ENCODE measurements at regions not wholly inside any gene's neighbourhood (a gene's known extent, or its start where the extent isn't known, plus 50 kb on each side); places are given as distances from the start of the nearest gene placed in this dataset.

DNA sequence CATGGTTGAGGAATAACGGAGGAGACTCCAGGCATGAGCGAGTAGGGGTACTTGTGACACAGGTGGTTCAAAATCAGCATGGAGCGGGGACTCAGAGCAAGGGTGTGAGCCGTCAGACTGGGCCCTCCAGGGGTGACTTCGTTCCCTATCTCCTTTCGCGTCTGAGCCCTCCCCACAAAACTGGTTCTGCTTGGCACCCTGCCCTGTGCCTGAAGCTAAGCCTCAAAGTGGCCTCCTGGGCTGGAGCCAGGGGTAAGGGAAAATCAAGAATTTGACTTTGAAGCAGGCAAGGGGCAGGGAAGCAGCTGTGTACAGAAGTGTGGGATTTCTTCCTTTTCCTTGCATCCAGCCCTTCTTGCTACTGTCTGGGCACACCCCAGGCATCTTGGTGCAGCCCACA lies 331.5 kb upstream of the AJAP1 start:
- TF ChIP-seq, protein P1, sequence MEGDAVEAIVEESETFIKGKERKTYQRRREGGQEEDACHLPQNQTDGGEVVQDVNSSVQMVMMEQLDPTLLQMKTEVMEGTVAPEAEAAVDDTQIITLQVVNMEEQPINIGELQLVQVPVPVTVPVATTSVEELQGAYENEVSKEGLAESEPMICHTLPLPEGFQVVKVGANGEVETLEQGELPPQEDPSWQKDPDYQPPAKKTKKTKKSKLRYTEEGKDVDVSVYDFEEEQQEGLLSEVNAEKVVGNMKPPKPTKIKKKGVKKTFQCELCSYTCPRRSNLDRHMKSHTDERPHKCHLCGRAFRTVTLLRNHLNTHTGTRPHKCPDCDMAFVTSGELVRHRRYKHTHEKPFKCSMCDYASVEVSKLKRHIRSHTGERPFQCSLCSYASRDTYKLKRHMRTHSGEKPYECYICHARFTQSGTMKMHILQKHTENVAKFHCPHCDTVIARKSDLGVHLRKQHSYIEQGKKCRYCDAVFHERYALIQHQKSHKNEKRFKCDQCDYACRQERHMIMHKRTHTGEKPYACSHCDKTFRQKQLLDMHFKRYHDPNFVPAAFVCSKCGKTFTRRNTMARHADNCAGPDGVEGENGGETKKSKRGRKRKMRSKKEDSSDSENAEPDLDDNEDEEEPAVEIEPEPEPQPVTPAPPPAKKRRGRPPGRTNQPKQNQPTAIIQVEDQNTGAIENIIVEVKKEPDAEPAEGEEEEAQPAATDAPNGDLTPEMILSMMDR (IDR thresholded peaks at IDR 0.05; ENCODE audit: borderline replicate concordance, insufficient read depth, low read depth, low read length): no peak
- H3K4me3 ChIP-seq (ENCODE audit: low read depth, low read length): no peak overlapping the region

DNA sequence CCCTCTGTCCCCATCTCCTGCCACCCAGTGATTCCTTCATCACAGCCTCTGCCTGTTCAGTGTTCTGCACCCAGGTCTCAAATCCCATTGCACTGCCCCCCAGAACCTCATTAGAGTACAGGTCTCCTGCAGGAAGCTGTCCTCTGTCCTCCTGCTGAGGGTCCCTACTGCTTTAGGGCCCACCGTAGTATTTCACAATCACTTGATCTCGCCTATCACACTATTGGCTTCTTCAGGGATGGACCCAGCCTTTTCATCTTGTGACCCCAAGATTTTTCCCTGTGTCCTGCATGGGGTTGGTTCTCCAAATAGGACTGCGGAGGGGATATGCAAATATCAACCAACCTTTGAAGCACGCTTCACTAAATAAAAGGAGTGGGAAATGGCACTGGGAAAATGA lies 331.1 kb upstream of the AJAP1 start:
- TF ChIP-seq, protein P1 (IDR thresholded peaks at IDR 0.05; ENCODE audit: borderline replicate concordance, insufficient read depth, low read depth, low read length): no peak

DNA sequence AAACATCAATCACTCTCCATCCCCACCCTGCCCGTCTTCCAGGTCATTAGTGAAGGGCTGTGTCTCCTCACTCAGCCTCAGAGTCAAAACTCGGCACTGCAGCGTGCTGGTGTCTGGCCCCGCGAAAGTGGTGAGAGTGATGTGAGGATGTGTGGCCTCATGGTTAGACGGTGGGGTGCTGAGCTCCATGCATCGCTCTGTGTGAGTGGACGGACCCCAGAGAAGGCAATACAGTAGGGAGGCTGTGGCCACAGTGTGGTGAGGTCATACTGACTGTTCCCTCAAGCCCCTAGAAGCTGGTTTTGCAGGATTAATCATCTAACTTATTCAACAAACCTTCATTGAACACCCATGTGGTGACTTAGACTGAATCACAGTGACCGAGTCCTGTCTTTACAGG lies 329.9 kb upstream of the AJAP1 start:
- H3K4me3 ChIP-seq (ENCODE audit: low read depth, low read length): no peak overlapping the region
- TF ChIP-seq, protein P1 (IDR thresholded peaks at IDR 0.05; ENCODE audit: borderline replicate concordance, insufficient read depth, low read depth, low read length): no peak

More for the DNA sequence above, 331.1 kb upstream of the AJAP1 start:
- H3K4me3 ChIP-seq (ENCODE audit: low read depth, low read length): no peak overlapping the region

DNA sequence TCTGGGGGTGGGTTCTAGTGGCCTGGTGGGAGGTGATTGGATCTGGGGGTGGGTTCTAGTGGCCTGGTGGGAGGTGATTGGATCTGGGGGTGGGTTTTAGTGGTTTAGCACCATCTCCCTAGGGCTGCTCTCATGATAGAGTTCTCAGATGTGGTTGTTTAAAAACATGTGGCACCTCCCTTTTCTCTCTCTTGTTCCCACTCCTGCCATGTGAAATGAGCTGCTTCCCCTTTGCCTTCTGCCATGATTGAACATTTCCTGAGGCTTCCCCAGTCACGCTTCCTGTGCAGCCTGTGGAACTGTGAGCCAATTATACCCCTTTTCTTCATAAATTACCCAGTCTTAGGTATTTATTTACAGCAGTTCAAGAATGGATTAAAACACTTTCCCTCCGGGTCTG lies 327.3 kb upstream of the AJAP1 start:
- TF ChIP-seq, protein P1 (IDR thresholded peaks at IDR 0.05; ENCODE audit: borderline replicate concordance, insufficient read depth, low read depth, low read length): no peak
- no peak overlapping the region for H3K4me3 ChIP-seq (ENCODE audit: low read depth, low read length)

DNA sequence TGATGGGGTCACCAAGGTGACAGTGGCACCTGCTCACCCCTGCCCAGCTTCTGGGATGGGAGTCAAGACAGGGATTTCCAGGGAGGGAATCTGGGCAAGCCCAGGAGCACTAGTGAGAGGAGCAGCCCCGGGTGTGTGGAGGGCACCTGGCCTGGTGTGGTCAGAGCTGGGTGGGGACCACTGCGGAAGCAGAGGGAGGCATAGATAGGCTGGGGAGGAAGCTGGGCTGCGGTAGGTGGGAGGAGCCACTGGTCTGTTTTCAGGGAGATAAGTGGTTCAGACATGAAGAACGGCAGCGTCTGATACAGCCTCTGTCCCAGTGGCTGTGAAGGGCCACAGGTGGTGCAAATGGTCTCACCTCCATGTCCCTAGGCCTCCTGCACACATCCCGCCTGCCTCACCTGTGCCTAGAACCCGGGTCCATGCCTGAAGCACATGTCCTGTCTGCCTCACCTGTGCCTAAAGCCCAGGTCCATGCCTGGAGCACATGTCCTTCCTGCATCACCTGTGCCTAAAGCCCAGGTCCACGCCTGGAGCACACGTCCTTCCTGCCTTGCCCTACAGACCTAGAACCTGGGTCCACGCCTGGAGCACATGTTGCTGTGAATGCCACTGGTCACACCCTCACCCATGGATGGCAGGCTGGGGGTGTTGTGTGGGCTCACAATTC lies 325.9 kb upstream of the AJAP1 start:
- H3K4me3 ChIP-seq (ENCODE audit: low read depth, low read length): no peak overlapping the region
- TF ChIP-seq, protein P1 (IDR thresholded peaks at IDR 0.05; ENCODE audit: borderline replicate concordance, insufficient read depth, low read depth, low read length): no peak

DNA sequence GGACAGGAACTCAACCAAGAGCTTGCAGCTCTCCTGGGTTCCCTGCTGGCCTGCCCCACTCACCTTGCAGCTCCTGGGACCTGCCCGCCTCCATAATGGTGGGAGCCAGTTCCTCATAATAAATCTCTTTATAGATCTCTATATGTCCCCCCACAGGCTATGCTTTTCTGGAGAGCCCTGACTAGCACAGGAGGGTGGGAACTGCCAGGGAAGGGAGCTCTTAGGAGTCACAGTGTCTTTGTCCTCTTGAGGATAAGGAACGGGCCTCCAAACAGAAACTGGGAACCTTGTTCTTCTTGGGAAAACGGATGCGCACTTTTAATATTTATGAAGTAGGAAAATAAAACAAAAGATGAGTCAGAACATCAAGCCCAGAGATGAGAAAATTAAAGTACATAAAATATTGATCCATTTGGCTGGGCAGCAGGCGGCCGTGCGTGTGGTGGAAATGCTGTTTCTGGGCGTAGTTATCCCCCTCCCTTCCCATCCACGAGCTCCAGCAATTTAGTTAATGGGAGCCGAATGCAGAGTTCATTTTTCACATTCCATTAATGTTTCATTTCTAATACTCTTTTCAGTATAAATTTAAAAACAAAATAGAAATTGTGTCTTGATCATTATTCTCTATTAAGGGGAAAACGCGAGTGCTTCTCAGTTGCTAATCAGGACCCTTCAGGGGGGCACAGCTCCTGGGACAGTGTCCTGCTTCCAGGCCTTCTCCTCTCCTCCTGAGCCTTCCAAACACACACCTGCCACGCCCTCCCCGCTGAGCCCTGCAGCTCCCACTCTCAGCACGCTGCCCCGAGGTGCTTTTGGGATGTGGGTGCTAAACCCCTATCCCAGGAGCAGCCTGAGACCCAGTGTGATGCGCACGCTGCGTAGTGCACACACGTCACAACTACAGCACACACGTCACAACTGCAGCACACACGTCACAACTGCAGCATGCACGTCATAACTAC lies 323.3 kb upstream of the AJAP1 start:
- TF ChIP-seq, protein P1 (IDR thresholded peaks at IDR 0.05; ENCODE audit: borderline replicate concordance, insufficient read depth, low read depth, low read length): no peak
- no peak overlapping the region for H3K4me3 ChIP-seq (ENCODE audit: low read depth, low read length)
